GM12878 (cell line): ENCODE measurements at regions not wholly inside any gene's neighbourhood (a gene's known extent, or its start where the extent isn't known, plus 50 kb on each side); places are given as distances from the start of the nearest gene placed in this dataset.

Experiments used
- ATAC-seq: fragments of 200-7000 bp; cut with Tn5 transposase; 3 replicates; pipeline ENCODE4 v1.9.1; 2020; ENCODE audit warnings: mild to moderate bottlenecking, moderate library complexity
- BruUV-seq: library from RNA; stranded (reverse); fragments of 400-500 nt; replicated peaks from 2 replicates; lab custom pipeline; 2021; lab: Mats Ljungman, UMichigan
- CTCF ChIA-PET: fragments of 300-600 bp; sonication (Branson Sonifier 250); formaldehyde crosslinking; extraction: SDS; loops from one replicate; lab custom pipeline; 2021; ENCODE audit warnings: inconsistent platforms; lab: Yijun Ruan, JAX
- POLR2A ChIA-PET: fragments of 350-600 bp; formaldehyde crosslinking; extraction: SDS; loops from one replicate; lab custom pipeline; 2021; ENCODE audit warnings: inconsistent platforms; lab: Charles Lee
- RAD21 ChIA-PET: fragments of 300-600 bp; sonication (Branson Sonifier 250); formaldehyde crosslinking; loops from one replicate; lab custom pipeline; 2023; ENCODE audit warnings: antibody characterized with exemption; ENCODE audit not compliant: unreplicated experiment; lab: Charles Lee
- SMC1A ChIA-PET: fragments of 300-600 bp; sonication (Branson Sonifier 250); formaldehyde crosslinking; loops from one replicate; lab custom pipeline; 2023; ENCODE audit not compliant: unreplicated experiment, uncharacterized antibody; lab: Charles Lee
- DNase-seq: peaks from one replicate; pipeline ENCODE4 v3.0.0-alpha.2; 2011; ENCODE audit warnings: low read depth, low spot score
- FAIRE-seq: peaks from 3 replicates; lab custom pipeline; 2011; peaks lifted over from hg19 to GRCh38; lab: Jason Lieb, UNC
- H2AFZ ChIP-seq: 2 replicates; pipeline ENCODE4 v1.6.0; 2011; ENCODE audit warnings: low read depth, low read length, control low read depth; ENCODE audit not compliant: control insufficient read depth
- H3K27ac ChIP-seq: 2 replicates; pipeline ENCODE4 v1.5.1; 2011; ENCODE audit warnings: control low read depth; ENCODE audit not compliant: control insufficient read depth, insufficient read depth
- H3K27me3 ChIP-seq, 2 experiments: replicated peaks in 1 of 2; 2 replicates each; pipeline versions ENCODE4 v1.6.0 to v1.6.1; 2011; ENCODE audit warnings: low read length in 1 of 2; ENCODE audit not compliant: control insufficient read depth in 2 of 2, insufficient read depth in 2 of 2
- H3K36me3 ChIP-seq, 2 experiments: 2 replicates each; pipeline ENCODE4 v1.5.1; 2011; ENCODE audit warnings: low read length in 1 of 2; ENCODE audit not compliant: control insufficient read depth in 2 of 2, insufficient read depth in 2 of 2
- H3K4me1 ChIP-seq: 2 replicates; pipeline ENCODE4 v1.6.1; 2011; ENCODE audit warnings: mild to moderate bottlenecking, low read length, moderate library complexity, mixed read lengths; ENCODE audit not compliant: control insufficient read depth, insufficient read depth
- H3K4me2 ChIP-seq: 2 replicates; pipeline ENCODE4 v1.6.0; 2011; ENCODE audit warnings: control low read depth; ENCODE audit not compliant: control insufficient read depth, insufficient read depth
- H3K4me3 ChIP-seq: fragments of 200-600 bp; sonication (generic); 2 replicates; pipeline ENCODE4 v1.5.1; 2016
- H3K79me2 ChIP-seq: 2 replicates; pipeline ENCODE4 v1.6.0; 2011; ENCODE audit warnings: low read length; ENCODE audit not compliant: control insufficient read depth, insufficient read depth
- H3K9ac ChIP-seq: 2 replicates; pipeline ENCODE4 v1.8.0; 2011; ENCODE audit warnings: low read length, control low read depth, mixed read lengths; ENCODE audit not compliant: control insufficient read depth, insufficient read depth
- H3K9me3 ChIP-seq: replicated peaks from 3 replicates; pipeline ENCODE4 v1.5.1; 2011; ENCODE audit warnings: mild to moderate bottlenecking, low read length; ENCODE audit not compliant: control insufficient read depth, insufficient read depth
- H4K20me1 ChIP-seq: 2 replicates; pipeline ENCODE4 v1.6.0; 2011; ENCODE audit not compliant: control insufficient read depth, insufficient read depth
- CREB1 ChIP-seq: IDR thresholded peaks from 2 replicates; pipeline ENCODE4 v1.6.1; 2012; ENCODE audit warnings: low read depth, mild to moderate bottlenecking, inconsistent platforms
- ELK1 ChIP-seq: IDR thresholded peaks from 2 replicates; pipeline ENCODE4 v1.6.1; 2012; ENCODE audit warnings: low read depth, low read length, improper control_type of control experiment
- SMARCA5 ChIP-seq: fragments of 450-650 bp; IDR thresholded peaks from 2 replicates; pipeline ENCODE4 v1.6.1; 2017; ENCODE audit warnings: mild to moderate bottlenecking
- SP1 ChIP-seq: IDR thresholded peaks from one replicate; pipeline ENCODE4 v1.6.1; 2011; ENCODE audit warnings: low read depth, low read length
- USF1 ChIP-seq: IDR thresholded peaks from 2 replicates; pipeline ENCODE4 v1.6.1; 2011; ENCODE audit warnings: borderline replicate concordance, low read depth, mild to moderate bottlenecking, moderate library complexity, mixed read lengths, low read length; ENCODE audit not compliant: insufficient read depth; ENCODE audit errors: extremely low read length
- YBX1 ChIP-seq: fragments of 450-650 bp; IDR thresholded peaks from 2 replicates; pipeline ENCODE4 v1.6.1; 2016; ENCODE audit warnings: antibody characterized with exemption
- ZNF384 ChIP-seq: IDR thresholded peaks from 2 replicates; pipeline ENCODE4 v1.6.1; 2012; ENCODE audit warnings: low read depth, mild to moderate bottlenecking, low read length, improper control_type of control experiment, borderline replicate concordance
- ZZZ3 ChIP-seq: IDR thresholded peaks from 2 replicates; pipeline ENCODE4 v1.6.1; 2011; ENCODE audit warnings: low read depth; ENCODE audit not compliant: control insufficient read depth, insufficient read length
- WGBS: methylation state at CpG from one replicate; pipeline ENCODE4 v1.1.6; 2016; ENCODE audit warnings: low lambda C conversion rate; ENCODE audit not compliant: insufficient replicate concordance, insufficient coverage; ENCODE audit errors: missing lambda C conversion rate; 5-methylcytosine and 5-hydroxymethylcytosine counted together
- in situ Hi-C: fragments of 300-500 bp; cut with MboI; formaldehyde crosslinking; loops from 9 replicates; pipeline ENCODE4 v1.14.3; 2018; ENCODE audit warnings: mixed read lengths
- intact Hi-C: fragments of 100-400 bp; cut with micrococcal nuclease; formaldehyde crosslinking; loops from one replicate; pipeline ENCODE4 v1.14.2; 2022; ENCODE audit not compliant: unreplicated experiment

- TF ChIP-seq ELK1 (no peak), USF1 (no peak), SP1 (no peak), CREB1 (no peak), YBX1 (no peak), SMARCA5 (no peak), ZNF384 (no peak), ZZZ3 (no peak)
- no peak for ATAC-seq
- Histone ChIP-seq H3K9ac (no peak overlapping the region), H3K79me2 (no peaks in the 10 kb centered on the region), H3K36me3 (no peaks in the 10 kb centered on the region), H3K4me2 (no peak overlapping the region), H2AFZ (no peak overlapping the region), H3K4me1 (no peaks in the 10 kb centered on the region), H3K9me3 (no peaks in the 10 kb centered on the region), H3K4me3 (no peak overlapping the region), H4K20me1 (no peaks in the 10 kb centered on the region), H3K27ac (no peak overlapping the region), H3K27me3 (no peaks in the 10 kb centered on the region; a peak in 2 of 4 replicates)
- BruUV-seq = no TSS peak
- ChIA-PET POLR2A (no interaction called here), SMC1A (no interaction called here), RAD21 (no interaction called here), CTCF (no interaction called here)
- DNase-seq = no peak
- no peak for FAIRE-seq
- 37% methylated on average over 3 of the region's 3 CpGs for WGBS
- intact Hi-C loops (no loop called here), in situ Hi-C loops (no loop called here)
Measured at GRCh38 chr10:78817361-78817760, 251.4 kb upstream of the ZMIZ1 start.
